ENCODE measurements at regions not wholly inside any gene's neighbourhood (a gene's known extent, or its start where the extent isn't known, plus 50 kb on each side); places are given as distances from the start of the nearest gene placed in this dataset.

DNA sequence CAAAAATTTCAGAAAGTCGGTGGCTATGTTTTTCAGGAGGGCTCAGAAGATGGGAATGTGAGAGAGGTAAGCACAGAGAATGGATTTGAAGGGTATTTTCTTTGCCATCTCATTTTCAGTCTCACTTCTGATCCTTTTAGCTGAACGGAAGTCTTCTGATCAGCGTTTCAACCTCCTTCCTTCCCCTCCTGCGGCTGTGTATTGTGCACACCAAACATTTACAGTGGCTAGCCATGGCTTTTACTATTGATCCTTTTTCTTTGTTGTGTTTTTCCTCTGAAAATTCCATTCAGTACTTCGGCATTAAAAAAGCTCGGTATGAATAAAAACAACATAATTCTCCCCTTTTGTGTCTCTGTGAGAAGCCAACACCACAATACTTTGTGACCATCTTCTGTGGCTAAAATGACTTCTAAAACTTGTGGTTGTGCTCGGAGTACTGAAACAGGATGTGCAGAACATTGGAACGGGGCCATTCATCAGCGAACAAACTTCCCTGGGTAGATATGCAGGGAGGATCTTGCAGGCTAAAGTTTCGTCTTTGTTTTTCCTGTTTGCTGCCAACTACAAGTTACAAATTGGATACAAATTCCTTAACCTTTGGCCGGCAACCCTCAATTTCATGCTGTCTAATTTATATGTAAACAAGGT is 260.8 kb upstream of the FAM98A start:
- H3K27me3 ChIP-seq (replicated peaks) = no peaks in the 10 kb centered on the region
- no peaks in the 10 kb centered on the region for H3K36me3 ChIP-seq (replicated peaks)
- DNase-seq = no peak
- in situ Hi-C loops (cut with HindIII; ENCODE audit: low pct_ligation_motif_present, low sequenced_read_pairs) = no loop called here
- H3K4me3 ChIP-seq (ENCODE audit: low read depth, low read length) = no peak overlapping the region
- TF ChIP-seq, protein P1, sequence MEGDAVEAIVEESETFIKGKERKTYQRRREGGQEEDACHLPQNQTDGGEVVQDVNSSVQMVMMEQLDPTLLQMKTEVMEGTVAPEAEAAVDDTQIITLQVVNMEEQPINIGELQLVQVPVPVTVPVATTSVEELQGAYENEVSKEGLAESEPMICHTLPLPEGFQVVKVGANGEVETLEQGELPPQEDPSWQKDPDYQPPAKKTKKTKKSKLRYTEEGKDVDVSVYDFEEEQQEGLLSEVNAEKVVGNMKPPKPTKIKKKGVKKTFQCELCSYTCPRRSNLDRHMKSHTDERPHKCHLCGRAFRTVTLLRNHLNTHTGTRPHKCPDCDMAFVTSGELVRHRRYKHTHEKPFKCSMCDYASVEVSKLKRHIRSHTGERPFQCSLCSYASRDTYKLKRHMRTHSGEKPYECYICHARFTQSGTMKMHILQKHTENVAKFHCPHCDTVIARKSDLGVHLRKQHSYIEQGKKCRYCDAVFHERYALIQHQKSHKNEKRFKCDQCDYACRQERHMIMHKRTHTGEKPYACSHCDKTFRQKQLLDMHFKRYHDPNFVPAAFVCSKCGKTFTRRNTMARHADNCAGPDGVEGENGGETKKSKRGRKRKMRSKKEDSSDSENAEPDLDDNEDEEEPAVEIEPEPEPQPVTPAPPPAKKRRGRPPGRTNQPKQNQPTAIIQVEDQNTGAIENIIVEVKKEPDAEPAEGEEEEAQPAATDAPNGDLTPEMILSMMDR (IDR thresholded peaks at IDR 0.05; ENCODE audit: low read depth, low read length, missing control alignments) = no peak
- H3K27ac ChIP-seq = no peak overlapping the region

DNA sequence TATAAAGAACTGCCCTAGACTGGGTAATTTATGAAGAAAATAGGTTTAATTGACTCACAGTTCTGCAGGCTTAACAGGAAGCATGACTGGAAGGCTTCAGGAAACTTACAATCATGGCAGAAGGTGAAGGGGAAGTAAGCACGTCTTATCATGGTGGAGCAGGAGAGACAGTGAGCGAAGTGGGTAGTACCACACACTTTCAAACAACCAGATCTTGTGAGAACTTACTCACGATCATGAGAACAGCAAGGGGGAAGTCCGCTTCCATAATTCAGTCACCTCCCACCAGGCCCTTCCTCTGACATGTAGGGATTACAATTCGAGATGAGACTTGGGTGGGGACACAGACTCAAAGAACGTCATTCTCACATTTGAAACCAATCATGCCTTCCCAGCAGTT is 260.1 kb upstream of the FAM98A start:
- H3K27ac ChIP-seq = no peak overlapping the region
- no peak for DNase-seq
- in situ Hi-C loops (cut with HindIII; ENCODE audit: low pct_ligation_motif_present, low sequenced_read_pairs) = no loop called here

DNA sequence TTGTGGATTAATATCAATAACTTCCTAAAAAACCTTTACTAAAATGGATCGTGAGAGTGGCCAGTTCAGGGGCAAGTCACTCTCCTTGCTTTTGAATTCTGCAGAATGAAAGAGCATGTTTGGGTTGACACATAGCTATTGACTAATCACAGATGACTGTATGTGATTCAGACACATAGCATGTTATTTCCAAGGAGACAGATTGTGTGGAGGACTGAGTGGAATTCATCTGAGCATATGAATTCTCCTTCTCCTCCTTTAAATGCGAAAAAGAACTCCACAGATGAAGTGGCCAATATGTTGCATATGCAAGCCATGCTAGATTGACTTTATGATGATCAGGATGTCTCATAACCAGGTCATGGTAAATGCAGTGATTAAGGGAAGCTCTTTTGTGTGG is 249.4 kb upstream of the FAM98A start:
- H3K36me3 ChIP-seq (replicated peaks) = no peaks in the 10 kb centered on the region
- peak; percentile 33 for DNase-seq
- TF ChIP-seq, protein P1 (IDR thresholded peaks at IDR 0.05; ENCODE audit: low read depth, low read length, missing control alignments) = no peak
- in situ Hi-C loops (cut with HindIII; ENCODE audit: low pct_ligation_motif_present, low sequenced_read_pairs) = no loop called here
- H3K4me3 ChIP-seq (ENCODE audit: low read depth, low read length) = no peak overlapping the region
- H3K27me3 ChIP-seq (replicated peaks) = no peaks in the 10 kb centered on the region
- H3K27ac ChIP-seq = no peak overlapping the region

More for the DNA sequence above, 260.1 kb upstream of the FAM98A start:
- Histone ChIP-seq H3K36me3 (replicated peaks) (no peaks in the 10 kb centered on the region), H3K4me3 (ENCODE audit: low read depth, low read length) (no peak overlapping the region), H3K27me3 (replicated peaks) (no peaks in the 10 kb centered on the region)
- TF ChIP-seq, protein P1 (IDR thresholded peaks at IDR 0.05; ENCODE audit: low read depth, low read length, missing control alignments) = no peak

DNA sequence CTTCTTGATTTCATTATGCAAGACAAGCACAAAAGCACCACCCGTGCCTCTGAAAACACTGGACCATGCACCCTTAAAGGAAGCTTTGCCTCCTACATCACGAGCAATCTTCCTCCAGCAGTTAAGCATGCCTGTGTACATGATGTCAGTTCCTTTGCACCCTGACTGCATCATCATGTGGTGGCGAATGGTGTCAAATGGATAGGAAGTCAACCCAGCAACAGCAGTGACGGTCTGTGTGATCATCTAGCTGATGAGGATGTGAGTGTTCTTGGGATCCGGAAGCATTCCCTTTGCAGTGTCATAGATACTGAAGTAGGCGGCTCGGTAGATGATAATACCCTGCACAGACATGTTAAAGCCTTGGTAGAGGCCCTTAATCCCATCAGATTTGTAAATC is 240.7 kb upstream of the FAM98A start:
- in situ Hi-C loops (cut with HindIII; ENCODE audit: low pct_ligation_motif_present, low sequenced_read_pairs) = no loop called here

DNA sequence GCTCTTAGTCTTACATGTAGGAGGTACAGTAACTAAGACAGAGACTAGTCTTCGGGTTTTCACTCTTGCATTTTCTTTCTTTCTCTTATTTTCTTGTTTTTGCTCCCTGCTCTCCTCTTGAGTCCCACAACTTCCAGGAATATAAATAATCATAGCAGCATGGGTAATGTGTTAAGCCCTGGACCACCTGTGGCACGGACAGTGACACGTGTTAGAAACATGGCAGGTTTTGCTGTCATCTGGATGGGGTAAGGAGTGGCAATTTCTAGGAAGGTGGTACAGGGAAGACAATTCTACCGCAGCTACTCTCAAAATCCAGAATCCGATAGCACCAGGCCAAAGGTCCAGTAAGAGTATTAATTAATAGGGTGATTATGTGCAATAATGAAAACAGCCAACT is 237.5 kb upstream of the FAM98A start:
- Histone ChIP-seq H3K27ac (no peak overlapping the region), H3K36me3 (replicated peaks) (no peaks in the 10 kb centered on the region), H3K4me3 (ENCODE audit: low read depth, low read length) (no peak overlapping the region), H3K27me3 (replicated peaks) (no peaks in the 10 kb centered on the region)
- TF ChIP-seq, protein P1 (IDR thresholded peaks at IDR 0.05; ENCODE audit: low read depth, low read length, missing control alignments) = no peak
- no peak for DNase-seq
- in situ Hi-C loops (cut with HindIII; ENCODE audit: low pct_ligation_motif_present, low sequenced_read_pairs) = no loop called here

More for the DNA sequence above, 240.7 kb upstream of the FAM98A start:
- TF ChIP-seq, protein P1 (IDR thresholded peaks at IDR 0.05; ENCODE audit: low read depth, low read length, missing control alignments) = no peak
- no peaks in the 10 kb centered on the region for H3K27me3 ChIP-seq (replicated peaks)
- no peak overlapping the region for H3K4me3 ChIP-seq (ENCODE audit: low read depth, low read length)
- H3K36me3 ChIP-seq (replicated peaks) = no peaks in the 10 kb centered on the region
- H3K27ac ChIP-seq = no peak overlapping the region
- no peak for DNase-seq

DNA sequence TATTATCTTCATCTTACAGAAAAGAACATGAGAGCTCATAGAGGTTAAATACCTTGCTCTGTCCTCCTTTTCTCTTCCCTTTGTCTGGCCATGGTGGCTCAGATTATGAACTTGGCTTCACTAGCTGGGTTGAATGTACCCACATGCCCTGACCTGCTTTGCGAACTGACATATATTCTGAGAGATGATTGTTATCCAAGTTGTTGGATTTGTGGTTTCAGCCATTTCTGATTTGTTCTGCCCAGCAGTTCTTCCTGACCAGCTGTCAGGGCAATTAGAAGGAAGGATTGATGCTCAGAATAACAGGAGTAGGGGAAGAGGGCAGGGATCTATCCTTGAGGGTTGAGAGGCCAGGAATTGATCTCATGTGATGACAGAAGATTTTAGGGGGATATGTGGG is 236.8 kb upstream of the FAM98A start:
- in situ Hi-C loops (cut with HindIII; ENCODE audit: low pct_ligation_motif_present, low sequenced_read_pairs) = no loop called here

More for the DNA sequence above, 236.8 kb upstream of the FAM98A start:
- no peak overlapping the region for H3K4me3 ChIP-seq (ENCODE audit: low read depth, low read length)
- H3K27me3 ChIP-seq (replicated peaks) = no peaks in the 10 kb centered on the region
- H3K36me3 ChIP-seq (replicated peaks) = no peaks in the 10 kb centered on the region
- H3K27ac ChIP-seq = no peak overlapping the region
- TF ChIP-seq, protein P1 (IDR thresholded peaks at IDR 0.05; ENCODE audit: low read depth, low read length, missing control alignments) = no peak
- no peak for DNase-seq

Data from brain microvascular endothelial cell (primary cell).